A673 (cell line): ENCODE measurements at regions not wholly inside any gene's neighbourhood (a gene's known extent, or its start where the extent isn't known, plus 50 kb on each side); places are given as distances from the start of the nearest gene placed in this dataset.

Source experiments
- BruUV-seq: library from RNA; stranded (reverse); fragments of 400-500 nt; replicated peaks from 2 replicates; lab custom pipeline; 2021; lab: Mats Ljungman, UMichigan
- CTCF ChIA-PET: fragments of 300-600 bp; sonication (Branson Sonifier 250); formaldehyde crosslinking; loops from one replicate; lab custom pipeline; 2022; ENCODE audit warnings: antibody characterized with exemption; lab: Charles Lee
- POLR2A ChIA-PET: fragments of 300-600 bp; sonication (Branson Sonifier 250); formaldehyde crosslinking; loops from one replicate; lab custom pipeline; 2022; ENCODE audit warnings: antibody characterized with exemption; ENCODE audit not compliant: low non-redundant PET; lab: Charles Lee
- DNase-seq: peaks from one replicate; pipeline ENCODE4 v3.0.0-alpha.2; 2015; ENCODE audit warnings: low spot score
- H3K27ac ChIP-seq: fragments of 200-600 bp; sonication (generic); 2 replicates; pipeline ENCODE4 v1.5.1; 2016; ENCODE audit warnings: mixed run types, low read depth, mild to moderate bottlenecking, mixed read lengths, antibody characterized with exemption, low read length; ENCODE audit not compliant: poor library complexity, severe bottlenecking
- H3K27me3 ChIP-seq: fragments of 200-600 bp; sonication (generic); replicated peaks from 2 replicates; pipeline ENCODE4 v1.6.1; 2017; ENCODE audit warnings: mixed run types, low read depth, mild to moderate bottlenecking, mixed read lengths, antibody characterized with exemption, low read length; ENCODE audit not compliant: insufficient read depth, poor library complexity
- H3K36me3 ChIP-seq: fragments of 200-600 bp; sonication (generic); 2 replicates; pipeline ENCODE4 v1.6.1; 2016; ENCODE audit warnings: mixed run types, mild to moderate bottlenecking, mixed read lengths, antibody characterized with exemption, low read length; ENCODE audit not compliant: insufficient read depth, poor library complexity, severe bottlenecking
- H3K4me1 ChIP-seq: fragments of 200-600 bp; sonication (generic); 2 replicates; pipeline ENCODE4 v1.6.1; 2017; ENCODE audit warnings: mixed run types, mild to moderate bottlenecking, mixed read lengths, antibody characterized with exemption, low read length; ENCODE audit not compliant: insufficient read depth, poor library complexity, severe bottlenecking
- H3K4me3 ChIP-seq: fragments of 200-600 bp; sonication (generic); 2 replicates; pipeline ENCODE4 v1.5.1; 2016; ENCODE audit warnings: low read depth, mixed run types, mild to moderate bottlenecking, mixed read lengths, low read length; ENCODE audit not compliant: poor library complexity, severe bottlenecking
- H3K9me3 ChIP-seq: fragments of 200-600 bp; sonication (generic); 2 replicates; pipeline ENCODE4 v1.6.1; 2016; ENCODE audit warnings: mixed run types, low read depth, mild to moderate bottlenecking, mixed read lengths, antibody characterized with exemption, low read length; ENCODE audit not compliant: poor library complexity, severe bottlenecking
- EZH2 ChIP-seq: fragments of 200-600 bp; sonication (generic); IDR thresholded peaks from 2 replicates; pipeline ENCODE4 v1.6.1; 2017; ENCODE audit warnings: borderline replicate concordance, low read depth, mild to moderate bottlenecking, mixed read lengths, antibody characterized with exemption, low read length; ENCODE audit not compliant: poor library complexity, severe bottlenecking
- intact Hi-C: fragments of 100-400 bp; cut with micrococcal nuclease; formaldehyde crosslinking; loops from one replicate; pipeline ENCODE4 v1.10.0; 2022; ENCODE audit not compliant: unreplicated experiment
- TF ChIP-seq, protein P1 (sequence below): fragments of 300-800, 200-600 bp; sonication (generic); conservative IDR thresholded peaks from 2 replicates; pipeline ENCODE4 v1.5.1; 2017; ENCODE audit warnings: low read depth, mild to moderate bottlenecking, antibody characterized with exemption, low read length, moderate library complexity, mixed read lengths

DNA sequence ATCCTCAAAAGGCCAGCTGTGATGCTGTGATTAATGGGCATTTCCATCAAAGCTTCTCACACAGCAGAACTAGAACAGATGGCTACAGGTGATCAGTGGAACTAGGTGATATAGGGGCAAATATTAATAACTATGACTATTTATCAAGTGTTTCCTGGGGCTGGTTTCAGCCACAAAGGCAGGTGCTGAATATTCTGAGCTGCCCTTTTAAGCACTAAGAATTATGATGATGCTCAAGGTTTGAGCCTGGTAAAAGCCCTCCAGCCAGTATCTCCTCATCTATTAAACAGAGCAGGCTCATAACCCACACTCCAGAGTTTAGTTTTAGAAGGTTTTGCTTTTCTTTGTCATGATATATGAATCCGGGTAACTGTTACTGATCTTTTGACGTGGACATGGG, 129.5 kb upstream of the ACP3 start:
- ChIA-PET POLR2A (no interaction called here), CTCF (no interaction called here)
- H3K27me3 ChIP-seq = peaks cover 9% of the 10 kb centered on the region
- H3K36me3 ChIP-seq = no peaks in the 10 kb centered on the region
- TF ChIP-seq, protein P1, sequence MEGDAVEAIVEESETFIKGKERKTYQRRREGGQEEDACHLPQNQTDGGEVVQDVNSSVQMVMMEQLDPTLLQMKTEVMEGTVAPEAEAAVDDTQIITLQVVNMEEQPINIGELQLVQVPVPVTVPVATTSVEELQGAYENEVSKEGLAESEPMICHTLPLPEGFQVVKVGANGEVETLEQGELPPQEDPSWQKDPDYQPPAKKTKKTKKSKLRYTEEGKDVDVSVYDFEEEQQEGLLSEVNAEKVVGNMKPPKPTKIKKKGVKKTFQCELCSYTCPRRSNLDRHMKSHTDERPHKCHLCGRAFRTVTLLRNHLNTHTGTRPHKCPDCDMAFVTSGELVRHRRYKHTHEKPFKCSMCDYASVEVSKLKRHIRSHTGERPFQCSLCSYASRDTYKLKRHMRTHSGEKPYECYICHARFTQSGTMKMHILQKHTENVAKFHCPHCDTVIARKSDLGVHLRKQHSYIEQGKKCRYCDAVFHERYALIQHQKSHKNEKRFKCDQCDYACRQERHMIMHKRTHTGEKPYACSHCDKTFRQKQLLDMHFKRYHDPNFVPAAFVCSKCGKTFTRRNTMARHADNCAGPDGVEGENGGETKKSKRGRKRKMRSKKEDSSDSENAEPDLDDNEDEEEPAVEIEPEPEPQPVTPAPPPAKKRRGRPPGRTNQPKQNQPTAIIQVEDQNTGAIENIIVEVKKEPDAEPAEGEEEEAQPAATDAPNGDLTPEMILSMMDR = no peak
- TF ChIP-seq EZH2 = no peak
- BruUV-seq = no TSS peak
- H3K9me3 ChIP-seq = no peaks in the 10 kb centered on the region
- no peak overlapping the region for H3K4me3 ChIP-seq
- no peaks in the 10 kb centered on the region for H3K4me1 ChIP-seq
- DNase-seq = no peak
- no peak overlapping the region for H3K27ac ChIP-seq
- intact Hi-C loops = loop anchor here (10.0 kb wide), 2 partner anchors 633 to 1153 kb away; no protein-coding TSS in a partner anchor

GRCh38 chr3:132189601-132190000, 127.6 kb upstream of the ACP3 start:
- intact Hi-C loops = loop anchor here (10.0 kb wide), 2 partner anchors 635 to 1155 kb away; no protein-coding TSS in a partner anchor
- BruUV-seq = no TSS peak
- no peak for DNase-seq

DNA sequence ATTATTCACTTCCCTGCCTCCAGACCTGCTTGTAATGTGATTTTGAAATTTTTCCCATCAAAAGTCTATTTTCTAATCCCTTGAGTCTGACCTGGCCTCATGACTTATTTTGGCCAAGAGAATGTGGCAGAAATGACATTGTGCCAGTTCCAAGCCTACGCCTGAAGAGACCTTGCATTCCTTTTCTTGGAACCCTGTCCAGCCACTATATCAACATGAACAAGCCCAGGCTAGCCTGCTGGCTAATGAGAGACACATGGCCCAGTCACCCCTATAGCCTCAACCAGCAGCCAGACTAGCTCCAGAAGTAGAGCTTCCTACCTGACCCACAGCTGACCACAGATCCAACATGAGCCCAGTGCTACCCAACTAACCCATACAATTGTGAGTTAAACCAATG, 121.1 kb upstream of the ACP3 start:
- no peaks in the 10 kb centered on the region for H3K27me3 ChIP-seq
- no peak overlapping the region for H3K4me3 ChIP-seq
- BruUV-seq = no TSS peak
- no peak for DNase-seq
- no peaks in the 10 kb centered on the region for H3K9me3 ChIP-seq
- no peaks in the 10 kb centered on the region for H3K36me3 ChIP-seq
- no peaks in the 10 kb centered on the region for H3K4me1 ChIP-seq
- intact Hi-C loops = no loop called here
- no peak for TF ChIP-seq EZH2
- TF ChIP-seq, protein P1 = no peak
- POLR2A ChIA-PET = no interaction called here
- CTCF ChIA-PET = no interaction called here
- no peak overlapping the region for H3K27ac ChIP-seq

More at GRCh38 chr3:132189601-132190000, 127.6 kb upstream of the ACP3 start:
- no peaks in the 10 kb centered on the region for H3K9me3 ChIP-seq
- no peak overlapping the region for H3K4me3 ChIP-seq
- POLR2A ChIA-PET = no interaction called here
- H3K36me3 ChIP-seq = no peaks in the 10 kb centered on the region
- CTCF ChIA-PET = no interaction called here
- H3K27me3 ChIP-seq = peaks cover 7% of the 10 kb centered on the region
- TF ChIP-seq, protein P1 = no peak
- no peak for TF ChIP-seq EZH2
- H3K4me1 ChIP-seq = no peaks in the 10 kb centered on the region
- H3K27ac ChIP-seq = no peak overlapping the region
